IMR-90 (cell line): ENCODE measurements at regions not wholly inside any gene's neighbourhood (a gene's known extent, or its start where the extent isn't known, plus 50 kb on each side); places are given as distances from the start of the nearest gene placed in this dataset.

Experiments
- ATAC-seq: fragments of 200-7000 bp; cut with Tn5 transposase; 2 replicates; pipeline ENCODE4 v1.9.1; 2020; ENCODE audit warnings: low read depth, mild to moderate bottlenecking, moderate library complexity
- BruUV-seq: library from RNA; stranded (reverse); fragments of 400-500 nt; replicated peaks from 2 replicates; lab custom pipeline; 2021; lab: Mats Ljungman, UMichigan
- CTCF ChIA-PET: fragments of 300-600 bp; formaldehyde crosslinking; extraction: SDS; loops from one replicate; lab custom pipeline; 2021; ENCODE audit warnings: antibody characterized with exemption; lab: Yijun Ruan, JAX
- POLR2A ChIA-PET: fragments of 300-600 bp; sonication (Branson Sonifier 250); formaldehyde crosslinking; loops from one replicate; lab custom pipeline; 2022; ENCODE audit warnings: antibody characterized with exemption; ENCODE audit not compliant: unreplicated experiment; lab: Charles Lee
- DNase-seq: peaks from one replicate; pipeline ENCODE4 v3.0.0; 2013
- H2AFZ ChIP-seq: replicated peaks from 2 replicates; pipeline ENCODE3; 2013; ENCODE audit warnings: low read length, mild to moderate bottlenecking; ENCODE audit not compliant: poor library complexity
- H2AK5ac ChIP-seq: 2 replicates; pipeline ENCODE4 v1.6.1; 2013; ENCODE audit warnings: low read depth, low read length, inconsistent platforms
- H2AK9ac ChIP-seq: replicated peaks from 2 replicates; pipeline ENCODE3; 2013; ENCODE audit warnings: mild to moderate bottlenecking, low read depth, low read length, moderate library complexity; ENCODE audit not compliant: poor library complexity
- H2BK120ac ChIP-seq: 2 replicates; pipeline ENCODE4 v1.6.1; 2013; ENCODE audit warnings: low read depth, low read length, inconsistent platforms
- H2BK15ac ChIP-seq: 3 replicates; pipeline ENCODE4 v1.6.1; 2013; ENCODE audit warnings: low read depth, low read length, inconsistent platforms
- H2BK20ac ChIP-seq: 2 replicates; pipeline ENCODE4 v1.6.1; 2013; ENCODE audit warnings: low read depth, mild to moderate bottlenecking, inconsistent platforms, low read length, moderate library complexity
- H2BK5ac ChIP-seq: 2 replicates; pipeline ENCODE4 v1.6.1; 2013; ENCODE audit warnings: mild to moderate bottlenecking, low read depth, low read length, inconsistent platforms; ENCODE audit not compliant: poor library complexity, severe bottlenecking
- H3K14ac ChIP-seq: replicated peaks from 2 replicates; pipeline ENCODE4 v1.6.1; 2013; ENCODE audit warnings: low read depth, low read length, inconsistent platforms
- H3K18ac ChIP-seq: 2 replicates; pipeline ENCODE4 v1.6.1; 2013; ENCODE audit warnings: low read depth, low read length, control low read depth
- H3K23ac ChIP-seq: 2 replicates; pipeline ENCODE4 v1.6.1; 2013; ENCODE audit warnings: low read depth, low read length, inconsistent platforms
- H3K27ac ChIP-seq: 2 replicates; pipeline ENCODE4 v1.5.1; 2013; ENCODE audit warnings: mild to moderate bottlenecking, control low read depth, low read length; ENCODE audit not compliant: insufficient read depth
- H3K27me3 ChIP-seq: 2 replicates; pipeline ENCODE4 v1.6.1; 2013; ENCODE audit warnings: low read length; ENCODE audit not compliant: control insufficient read depth, insufficient read depth
- H3K36me3 ChIP-seq: 2 replicates; pipeline ENCODE4 v1.6.1; 2013; ENCODE audit warnings: low read length, mixed read lengths; ENCODE audit not compliant: control insufficient read depth, insufficient read depth
- H3K4ac ChIP-seq: 2 replicates; pipeline ENCODE4 v1.6.1; 2013; ENCODE audit warnings: low read depth, low read length, inconsistent platforms
- H3K4me1 ChIP-seq: 2 replicates; pipeline ENCODE4 v1.6.1; 2013; ENCODE audit warnings: low read length, mixed read lengths; ENCODE audit not compliant: control insufficient read depth, insufficient read depth
- H3K4me2 ChIP-seq: 2 replicates; pipeline ENCODE4 v1.6.1; 2013; ENCODE audit warnings: low read depth, mild to moderate bottlenecking, control low read depth, low read length, moderate library complexity
- H3K4me3 ChIP-seq: 2 replicates; pipeline ENCODE4 v1.5.1; 2013; ENCODE audit warnings: low read depth, mild to moderate bottlenecking, control low read depth, low read length, moderate library complexity; ENCODE audit not compliant: insufficient read depth
- H3K56ac ChIP-seq: 2 replicates; pipeline ENCODE4 v1.6.1; 2013; ENCODE audit warnings: low read length, inconsistent platforms; ENCODE audit not compliant: insufficient read depth; ENCODE audit errors: extremely low read depth
- H3K79me1 ChIP-seq, 2 experiments: 2 replicates each; pipeline ENCODE4 v1.6.1; 2013; ENCODE audit warnings: low read length in 2 of 2, inconsistent platforms in 1 of 2, low read depth in 1 of 2
- H3K9ac ChIP-seq: 2 replicates; pipeline ENCODE4 v1.6.1; 2013; ENCODE audit warnings: low read depth, low read length, control low read depth
- H3K9me1 ChIP-seq: 2 replicates; pipeline ENCODE4 v1.6.1; 2013; ENCODE audit warnings: low read length, inconsistent platforms; ENCODE audit not compliant: insufficient read depth
- H3K9me3 ChIP-seq: 2 replicates; pipeline ENCODE4 v1.6.1; 2013; ENCODE audit warnings: low read length; ENCODE audit not compliant: control insufficient read depth, insufficient read depth
- H4K20me1 ChIP-seq: 2 replicates; pipeline ENCODE4 v1.6.1; 2013; ENCODE audit warnings: low read length, inconsistent platforms; ENCODE audit not compliant: insufficient read depth
- H4K5ac ChIP-seq: 2 replicates; pipeline ENCODE4 v1.6.1; 2013; ENCODE audit warnings: mild to moderate bottlenecking, low read depth, low read length, control low read depth
- H4K8ac ChIP-seq, 2 experiments: 2 replicates each; pipeline ENCODE4 v1.6.1; 2013; ENCODE audit warnings: low read depth in 2 of 2, low read length in 2 of 2, control low read depth in 1 of 2, inconsistent platforms in 1 of 2
- H4K91ac ChIP-seq: 2 replicates; pipeline ENCODE4 v1.6.1; 2013; ENCODE audit warnings: low read depth, low read length, inconsistent platforms; ENCODE audit not compliant: insufficient read depth
- BHLHE40 ChIP-seq: fragments of 150-350 bp; IDR thresholded peaks from 2 replicates; pipeline ENCODE4 v1.6.1; 2016; ENCODE audit warnings: mild to moderate bottlenecking, low read depth, low read length
- CEBPB ChIP-seq: IDR thresholded peaks from 2 replicates; pipeline ENCODE4 v1.6.1; 2012; ENCODE audit warnings: low read depth, low read length, improper control_type of control experiment
- CHD1 ChIP-seq: IDR thresholded peaks from 2 replicates; pipeline ENCODE4 v1.6.1; 2012; ENCODE audit warnings: low read depth, low read length, improper control_type of control experiment
- CTCF ChIP-seq: conservative IDR thresholded peaks from 2 replicates; pipeline ENCODE4 v1.5.1; 2012; ENCODE audit warnings: mild to moderate bottlenecking, low read depth, low read length, improper control_type of control experiment
- FOS ChIP-seq: fragments of 150-350 bp; IDR thresholded peaks from 2 replicates; pipeline ENCODE4 v1.6.1; 2016; ENCODE audit warnings: low read depth, low read length
- MAFK ChIP-seq: IDR thresholded peaks from 2 replicates; pipeline ENCODE4 v1.6.1; 2012; ENCODE audit warnings: low read depth, low read length, improper control_type of control experiment
- MAZ ChIP-seq: IDR thresholded peaks from 2 replicates; pipeline ENCODE4 v1.6.1; 2012; ENCODE audit warnings: low read depth, mild to moderate bottlenecking, low read length, improper control_type of control experiment, moderate library complexity, borderline replicate concordance
- MXI1 ChIP-seq: IDR thresholded peaks from 2 replicates; pipeline ENCODE4 v1.6.1; 2012; ENCODE audit warnings: low read depth, mild to moderate bottlenecking, low read length, moderate library complexity, borderline replicate concordance
- NFE2L2 ChIP-seq: fragments of 150-350 bp; IDR thresholded peaks from 2 replicates; pipeline ENCODE4 v1.6.1; 2016; ENCODE audit warnings: low read depth, mild to moderate bottlenecking, low read length
- POLR2A ChIP-seq: IDR thresholded peaks from 2 replicates; pipeline ENCODE4 v1.6.1; 2012; ENCODE audit warnings: mild to moderate bottlenecking, low read depth, low read length
- RAD21 ChIP-seq: IDR thresholded peaks from 2 replicates; pipeline ENCODE4 v1.6.1; 2012; ENCODE audit warnings: low read length, improper control_type of control experiment
- RCOR1 ChIP-seq: IDR thresholded peaks from 2 replicates; pipeline ENCODE4 v1.6.1; 2012; ENCODE audit warnings: mild to moderate bottlenecking, low read length, improper control_type of control experiment; ENCODE audit not compliant: insufficient replicate concordance
- RFX5 ChIP-seq: IDR thresholded peaks from 2 replicates; pipeline ENCODE4 v1.8.0; 2012; ENCODE audit warnings: low read depth, mild to moderate bottlenecking, low read length, moderate library complexity
- SMC3 ChIP-seq: fragments of 150-350 bp; IDR thresholded peaks from 2 replicates; pipeline ENCODE4 v1.6.1; 2016; ENCODE audit warnings: low read depth, mild to moderate bottlenecking, antibody characterized with exemption, low read length, moderate library complexity
- USF2 ChIP-seq: fragments of 150-350 bp; IDR thresholded peaks from 2 replicates; pipeline ENCODE4 v1.6.1; 2017; ENCODE audit warnings: mild to moderate bottlenecking, antibody characterized with exemption, low read length, low read depth
- WGBS, 2 experiments: methylation state at CpG; one replicate each; pipeline versions ENCODE4 v1.1.5 to v1.1.7; 2013; ENCODE audit warnings: missing lambda C conversion rate in 2 of 2; ENCODE audit not compliant: insufficient read length in 1 of 2; ENCODE audit errors: extremely low coverage in 2 of 2; 5-methylcytosine and 5-hydroxymethylcytosine counted together
- dilution Hi-C: fragments of 300-500 bp; cut with HindIII; formaldehyde crosslinking; loops from one replicate; pipeline ENCODE4 v1.14.3; 2018; ENCODE audit warnings: low sequenced_read_pairs; ENCODE audit not compliant: unreplicated experiment
- in situ Hi-C: fragments of 300-500 bp; cut with MboI; formaldehyde crosslinking; loops from 3 replicates; pipeline ENCODE4 v1.14.3; 2019; ENCODE audit warnings: low sequenced_read_pairs, inconsistent platforms, mixed read lengths
- intact Hi-C: fragments of 100-400 bp; cut with micrococcal nuclease; formaldehyde crosslinking; loops from 2 replicates; pipeline ENCODE4 v1.10.0; 2022
- TF ChIP-seq, protein P1 (sequence below): fragments of 150-350 bp; IDR thresholded peaks from 2 replicates; pipeline ENCODE4 v1.6.1; 2016; ENCODE audit warnings: low read depth, mild to moderate bottlenecking, low read length, moderate library complexity, borderline replicate concordance

DNA sequence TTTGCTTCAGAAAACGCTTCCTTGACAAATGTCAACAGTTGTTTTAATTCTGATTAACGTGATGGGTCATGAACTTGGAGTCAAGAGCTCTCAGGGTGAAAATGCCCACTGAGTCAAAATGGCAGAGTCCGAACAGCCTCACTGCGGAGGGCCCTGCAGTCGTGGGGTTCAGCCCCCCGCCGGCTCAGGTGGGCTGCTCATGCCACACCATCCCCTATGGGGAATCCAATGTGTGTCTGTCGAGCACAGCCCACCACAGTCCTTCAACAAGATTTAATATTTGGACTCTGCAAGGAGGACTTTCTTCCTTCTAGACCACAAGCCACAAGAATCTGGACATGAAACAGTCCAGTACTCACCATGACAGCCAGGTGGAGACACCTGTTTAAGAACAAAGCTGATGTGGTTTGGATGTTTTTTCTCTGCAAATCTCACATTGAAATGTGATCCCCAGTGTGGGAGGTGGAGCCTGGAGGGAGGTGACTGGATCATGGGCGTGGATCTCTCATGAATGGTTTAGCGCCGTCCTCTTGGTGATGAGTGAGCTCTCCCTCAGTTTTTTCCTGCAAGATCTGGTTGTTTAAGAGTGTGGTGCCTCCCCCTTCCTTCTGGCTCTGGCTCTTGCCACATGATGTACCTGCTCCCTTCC lies 201.0 kb downstream of the NDUFA10 start:
- no peak overlapping the region for H4K91ac ChIP-seq
- WGBS, 2 experiments: 40% methylated on average over 2 of the region's 11 CpGs; no CpG with 5 or more reads in 1 of the 2 experiments
- in situ Hi-C loops (no loop called here), dilution Hi-C loops (no loop called here), intact Hi-C loops (no loop called here)
- H3K23ac ChIP-seq: no peak overlapping the region
- H3K9me3 ChIP-seq: peaks cover 40% of the 10 kb centered on the region
- no peak overlapping the region for H3K9ac ChIP-seq
- H2BK5ac ChIP-seq: no peak overlapping the region
- no peak overlapping the region for H3K18ac ChIP-seq
- H2AFZ ChIP-seq: no peak overlapping the region
- no peak overlapping the region for H3K4me3 ChIP-seq
- H2BK15ac ChIP-seq: no peak overlapping the region
- H3K4me1 ChIP-seq: no peaks in the 10 kb centered on the region
- no peak overlapping the region for H2BK20ac ChIP-seq
- no peak overlapping the region for H3K14ac ChIP-seq
- H4K5ac ChIP-seq: no peak overlapping the region
- H3K36me3 ChIP-seq: no peaks in the 10 kb centered on the region
- no peak for ATAC-seq
- no peaks in the 10 kb centered on the region for H3K9me1 ChIP-seq
- H3K4ac ChIP-seq: no peak overlapping the region
- DNase-seq: no peak
- H3K4me2 ChIP-seq: no peak overlapping the region
- BruUV-seq: no TSS peak
- H2AK9ac ChIP-seq: no peak overlapping the region
- CTCF ChIA-PET: no interaction called here
- POLR2A ChIA-PET: no interaction called here
- H4K8ac ChIP-seq: no peak overlapping the region
- no peaks in the 10 kb centered on the region for H3K79me1 ChIP-seq
- no peak overlapping the region for H2AK5ac ChIP-seq
- no peaks in the 10 kb centered on the region for H4K20me1 ChIP-seq
- TF ChIP-seq FOS (no peak), CHD1 (no peak), MAZ (no peak), USF2 (no peak), RFX5 (no peak), NFE2L2 (no peak), CTCF (no peak), RCOR1 (no peak), MAFK (no peak), RAD21 (no peak), MXI1 (no peak), BHLHE40 (no peak), CEBPB (no peak), SMC3 (no peak), POLR2A (no peak)
- TF ChIP-seq, protein P1, sequence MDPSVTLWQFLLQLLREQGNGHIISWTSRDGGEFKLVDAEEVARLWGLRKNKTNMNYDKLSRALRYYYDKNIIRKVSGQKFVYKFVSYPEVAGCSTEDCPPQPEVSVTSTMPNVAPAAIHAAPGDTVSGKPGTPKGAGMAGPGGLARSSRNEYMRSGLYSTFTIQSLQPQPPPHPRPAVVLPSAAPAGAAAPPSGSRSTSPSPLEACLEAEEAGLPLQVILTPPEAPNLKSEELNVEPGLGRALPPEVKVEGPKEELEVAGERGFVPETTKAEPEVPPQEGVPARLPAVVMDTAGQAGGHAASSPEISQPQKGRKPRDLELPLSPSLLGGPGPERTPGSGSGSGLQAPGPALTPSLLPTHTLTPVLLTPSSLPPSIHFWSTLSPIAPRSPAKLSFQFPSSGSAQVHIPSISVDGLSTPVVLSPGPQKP: no peak
- no peak overlapping the region for H2BK120ac ChIP-seq
- no peak overlapping the region for H3K56ac ChIP-seq
- H3K27me3 ChIP-seq: no peaks in the 10 kb centered on the region
- H3K27ac ChIP-seq: no peak overlapping the region
